PC-3 (cell line): ENCODE measurements at regions not wholly inside any gene's neighbourhood (a gene's known extent, or its start where the extent isn't known, plus 50 kb on each side); places are given as distances from the start of the nearest gene placed in this dataset.

ENCODE experiments used
- ATAC-seq: fragments of 200-7000 bp; cut with Tn5 transposase; 2 replicates; pipeline ENCODE4 v1.9.1; 2020; ENCODE audit warnings: mild to moderate bottlenecking, moderate library complexity
- BruUV-seq: library from RNA; stranded (reverse); fragments of 400-500 nt; replicated peaks from 2 replicates; lab custom pipeline; 2021; lab: Mats Ljungman, UMichigan
- CTCF ChIA-PET: fragments of 300-600 bp; sonication (Branson Sonifier 250); formaldehyde crosslinking; loops from one replicate; lab custom pipeline; 2022; ENCODE audit warnings: antibody characterized with exemption; lab: Charles Lee
- POLR2A ChIA-PET: fragments of 300-600 bp; sonication (Branson Sonifier 250); formaldehyde crosslinking; loops from one replicate; lab custom pipeline; 2022; ENCODE audit warnings: antibody characterized with exemption; ENCODE audit not compliant: unreplicated experiment; lab: Charles Lee
- DNase-seq: peaks from one replicate; pipeline ENCODE4 v3.0.0-alpha.2; 2015
- H2AFZ ChIP-seq: fragments of 300-600 bp; sonication (generic); 2 replicates; pipeline ENCODE4 v1.6.0; 2016; ENCODE audit warnings: antibody characterized with exemption, low read length
- H3F3A ChIP-seq: fragments of 300-600 bp; sonication (generic); one replicate; pipeline ENCODE4 v1.6.0; 2017; ENCODE audit warnings: antibody characterized with exemption, low read length, control low read depth, mild to moderate bottlenecking; ENCODE audit not compliant: unreplicated experiment
- H3K27ac ChIP-seq: fragments of 300-600 bp; sonication (generic); 2 replicates; pipeline ENCODE4 v1.5.1; 2016; ENCODE audit warnings: mild to moderate bottlenecking, low read length
- H3K27me3 ChIP-seq: fragments of 300-600 bp; sonication (generic); 2 replicates; pipeline ENCODE4 v1.6.1; 2016; ENCODE audit warnings: low read length, mixed read lengths
- H3K36me3 ChIP-seq: fragments of 300-600 bp; sonication (generic); 2 replicates; pipeline ENCODE4 v1.6.1; 2016; ENCODE audit warnings: low read depth, mixed run types, low read length, mixed read lengths
- H3K4me1 ChIP-seq: fragments of 300-600 bp; sonication (generic); 2 replicates; pipeline ENCODE4 v1.5.1; 2016; ENCODE audit warnings: low read length; ENCODE audit not compliant: insufficient read depth
- H3K4me2 ChIP-seq: fragments of 300-600 bp; sonication (generic); 2 replicates; pipeline ENCODE4 v1.6.0; 2016; ENCODE audit warnings: low read length
- H3K4me3 ChIP-seq: fragments of 300-600 bp; sonication (generic); 2 replicates; pipeline ENCODE4 v1.5.1; 2016; ENCODE audit warnings: mild to moderate bottlenecking, low read length, mixed read lengths
- H3K79me2 ChIP-seq: fragments of 300-600 bp; sonication (generic); 2 replicates; pipeline ENCODE4 v1.6.1; 2017; ENCODE audit warnings: low read length, mixed read lengths
- H3K9ac ChIP-seq: fragments of 300-600 bp; sonication (generic); 2 replicates; pipeline ENCODE4 v1.6.0; 2016; ENCODE audit warnings: mild to moderate bottlenecking, low read length
- H3K9me2 ChIP-seq: fragments of 300-600 bp; sonication (generic); replicated peaks from 2 replicates; pipeline ENCODE4 v1.6.1; 2016; ENCODE audit warnings: mixed run types, low read length, mixed read lengths
- H3K9me3 ChIP-seq: fragments of 300-600 bp; sonication (generic); 2 replicates; pipeline ENCODE4 v1.6.1; 2016; ENCODE audit warnings: low read length, mixed read lengths
- H4K20me1 ChIP-seq: fragments of 300-600 bp; sonication (generic); 2 replicates; pipeline ENCODE4 v1.6.1; 2016; ENCODE audit warnings: low read length, mixed read lengths
- EZH2 ChIP-seq: fragments of 300-600 bp; sonication (generic); IDR thresholded peaks from one replicate; pipeline ENCODE4 v1.6.1; 2017; ENCODE audit warnings: antibody characterized with exemption, mild to moderate bottlenecking, low read length; ENCODE audit not compliant: unreplicated experiment
- EZH2phosphoT487 ChIP-seq: fragments of 300-600 bp; sonication (generic); IDR thresholded peaks from 2 replicates; pipeline ENCODE4 v1.6.1; 2018; ENCODE audit warnings: mild to moderate bottlenecking, antibody characterized with exemption, low read length, borderline replicate concordance
- intact Hi-C: fragments of 100-400 bp; cut with micrococcal nuclease; formaldehyde crosslinking; loops from 2 replicates; pipeline ENCODE4 v1.9.0; 2023
- TF ChIP-seq, protein P1 (sequence below): fragments of 300-600 bp; sonication (generic); conservative IDR thresholded peaks from 2 replicates; pipeline ENCODE4 v1.5.1; 2017; ENCODE audit warnings: antibody characterized with exemption, low read depth, mild to moderate bottlenecking, low read length

DNA sequence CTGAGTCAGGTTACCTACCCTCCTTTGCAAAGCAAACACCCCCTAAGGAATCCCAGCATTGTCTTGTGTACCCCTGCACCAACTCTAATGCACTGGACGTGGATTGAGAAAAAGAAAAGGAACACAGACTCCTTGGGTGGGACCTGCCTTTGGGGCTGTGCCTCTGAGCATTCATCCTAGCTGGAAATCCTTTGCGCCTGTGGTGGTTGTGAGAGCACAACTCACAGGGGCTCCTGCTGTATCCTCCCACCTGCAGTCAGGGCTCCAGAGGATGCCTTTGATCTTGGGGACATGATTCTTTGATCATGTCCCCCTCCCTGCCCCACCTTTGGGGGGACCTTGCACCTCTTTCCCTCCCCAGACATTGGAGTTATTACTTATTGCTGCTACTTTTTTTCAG lies 338.5 kb downstream of the GADD45G start:
- Histone ChIP-seq H3K27me3 (peaks cover 11% of the 10 kb centered on the region; the same call in 1 of the 2 replicates), H3K79me2 (no peaks in the 10 kb centered on the region), H4K20me1 (no peaks in the 10 kb centered on the region), H3K9ac (no peak overlapping the region), H3F3A (no peaks in the 10 kb centered on the region), H3K4me3 (no peak overlapping the region), H3K4me1 (no peaks in the 10 kb centered on the region), H3K36me3 (no peaks in the 10 kb centered on the region), H3K27ac (no peak overlapping the region), H3K9me3 (no peaks in the 10 kb centered on the region), H3K4me2 (no peak overlapping the region), H2AFZ (no peak overlapping the region), H3K9me2 (no peaks in the 10 kb centered on the region)
- ChIA-PET POLR2A (no interaction called here), CTCF (no interaction called here)
- BruUV-seq = no TSS peak
- intact Hi-C loops = no loop called here
- DNase-seq = no peak
- ATAC-seq = no peak
- TF ChIP-seq, protein P1, sequence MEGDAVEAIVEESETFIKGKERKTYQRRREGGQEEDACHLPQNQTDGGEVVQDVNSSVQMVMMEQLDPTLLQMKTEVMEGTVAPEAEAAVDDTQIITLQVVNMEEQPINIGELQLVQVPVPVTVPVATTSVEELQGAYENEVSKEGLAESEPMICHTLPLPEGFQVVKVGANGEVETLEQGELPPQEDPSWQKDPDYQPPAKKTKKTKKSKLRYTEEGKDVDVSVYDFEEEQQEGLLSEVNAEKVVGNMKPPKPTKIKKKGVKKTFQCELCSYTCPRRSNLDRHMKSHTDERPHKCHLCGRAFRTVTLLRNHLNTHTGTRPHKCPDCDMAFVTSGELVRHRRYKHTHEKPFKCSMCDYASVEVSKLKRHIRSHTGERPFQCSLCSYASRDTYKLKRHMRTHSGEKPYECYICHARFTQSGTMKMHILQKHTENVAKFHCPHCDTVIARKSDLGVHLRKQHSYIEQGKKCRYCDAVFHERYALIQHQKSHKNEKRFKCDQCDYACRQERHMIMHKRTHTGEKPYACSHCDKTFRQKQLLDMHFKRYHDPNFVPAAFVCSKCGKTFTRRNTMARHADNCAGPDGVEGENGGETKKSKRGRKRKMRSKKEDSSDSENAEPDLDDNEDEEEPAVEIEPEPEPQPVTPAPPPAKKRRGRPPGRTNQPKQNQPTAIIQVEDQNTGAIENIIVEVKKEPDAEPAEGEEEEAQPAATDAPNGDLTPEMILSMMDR = no peak
- TF ChIP-seq EZH2 (no peak), EZH2phosphoT487 (no peak)

DNA sequence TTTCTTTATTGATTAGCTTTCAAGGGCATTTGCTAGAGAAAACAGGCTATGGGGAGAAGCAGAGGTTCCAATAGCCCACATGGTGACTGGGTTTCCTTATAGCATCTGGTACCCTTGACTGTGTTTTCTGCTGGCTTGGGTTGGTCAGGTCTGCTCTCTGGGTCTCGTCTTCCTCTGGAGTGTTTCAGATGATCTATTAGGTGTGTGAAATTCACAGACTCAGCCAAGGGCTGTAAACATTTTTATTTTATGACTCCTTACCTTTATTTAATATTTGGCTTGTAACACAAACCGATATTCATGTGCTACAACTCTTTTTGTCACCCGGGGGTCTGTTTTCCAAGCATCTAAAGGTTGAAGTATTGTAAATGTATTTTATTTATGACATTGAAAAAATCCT lies 338.9 kb downstream of the GADD45G start:
- H3K36me3 ChIP-seq = no peaks in the 10 kb centered on the region
- H3K9ac ChIP-seq = no peak overlapping the region
- no peaks in the 10 kb centered on the region for H3F3A ChIP-seq
- POLR2A ChIA-PET = no interaction called here
- no peaks in the 10 kb centered on the region for H3K9me2 ChIP-seq
- H3K4me1 ChIP-seq = no peaks in the 10 kb centered on the region
- no peak for ATAC-seq
- no peak overlapping the region for H2AFZ ChIP-seq
- TF ChIP-seq EZH2phosphoT487 (no peak), EZH2 (no peak)
- TF ChIP-seq, protein P1 = no peak
- BruUV-seq = no TSS peak
- intact Hi-C loops = no loop called here
- DNase-seq = no peak
- H4K20me1 ChIP-seq = no peaks in the 10 kb centered on the region
- H3K27me3 ChIP-seq = peaks cover 11% of the 10 kb centered on the region; the same call in 1 of the 2 replicates
- H3K9me3 ChIP-seq = no peaks in the 10 kb centered on the region
- no peak overlapping the region for H3K4me3 ChIP-seq
- no peak overlapping the region for H3K4me2 ChIP-seq
- H3K79me2 ChIP-seq = no peaks in the 10 kb centered on the region
- H3K27ac ChIP-seq = no peak overlapping the region
- CTCF ChIA-PET = no interaction called here

DNA sequence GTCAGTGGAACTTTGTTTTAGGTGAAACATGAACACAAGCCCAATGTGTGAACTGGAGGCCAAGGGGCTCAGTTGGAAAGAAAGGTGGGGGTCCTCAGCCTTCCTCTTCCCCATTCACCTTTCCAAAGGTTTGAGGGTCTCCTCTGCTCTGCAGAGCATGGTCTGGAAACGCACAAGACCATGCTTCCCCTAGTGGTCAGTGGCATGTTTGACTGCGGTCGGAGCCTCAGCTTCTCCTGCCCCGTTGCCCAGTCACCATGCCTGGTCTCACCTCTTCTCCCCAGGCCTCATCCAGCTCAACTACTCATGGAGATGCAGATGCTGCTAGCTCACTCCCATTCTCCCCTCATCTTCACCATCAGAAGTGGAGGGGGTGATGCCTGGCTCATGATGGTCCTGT lies 340.3 kb downstream of the GADD45G start:
- H3K9ac ChIP-seq = no peak overlapping the region
- intact Hi-C loops = no loop called here
- no peaks in the 10 kb centered on the region for H3K9me2 ChIP-seq
- TF ChIP-seq EZH2phosphoT487 (no peak), EZH2 (no peak)
- TF ChIP-seq, protein P1 = peak; percentile 28; the same call in 1 of the 2 replicates
- ChIA-PET POLR2A (no interaction called here), CTCF (no interaction called here)
- no peaks in the 10 kb centered on the region for H3K27me3 ChIP-seq
- H3K4me3 ChIP-seq = no peak overlapping the region
- H3F3A ChIP-seq = no peaks in the 10 kb centered on the region
- H3K4me2 ChIP-seq = no peak overlapping the region
- no peaks in the 10 kb centered on the region for H3K4me1 ChIP-seq
- no peaks in the 10 kb centered on the region for H3K79me2 ChIP-seq
- no peaks in the 10 kb centered on the region for H3K9me3 ChIP-seq
- BruUV-seq = no TSS peak
- no peaks in the 10 kb centered on the region for H3K36me3 ChIP-seq
- no peak overlapping the region for H2AFZ ChIP-seq
- no peak overlapping the region for H3K27ac ChIP-seq
- ATAC-seq (no peak), DNase-seq (no peak)
- H4K20me1 ChIP-seq = no peaks in the 10 kb centered on the region
